Activated naive CD8-positive, alpha-beta T cell treated with anti-CD3 and anti-CD28 coated beads, Interleukin-2, amount 10 ng/mL, durations not matched to agents 7 days and 5 days (primary cell): ENCODE measurements at regions not wholly inside any gene's neighbourhood (a gene's known extent, or its start where the extent isn't known, plus 50 kb on each side); places are given as distances from the start of the nearest gene placed in this dataset.
"Not testable (repeated sequence)": the region's sequence is repeated elsewhere in the genome, so short reads cannot be mapped to it uniquely, and the experiment has no call there.

Experiments
- ATAC-seq: fragments of 150-1000 bp; cut with Tn5 transposase; one replicate; pipeline ENCODE4 v1.10.0; 2021; ENCODE audit warnings: low read depth, moderate library complexity
- POLR2A ChIA-PET: fragments of 350-600 bp; sonication (Branson Sonifier 250); formaldehyde crosslinking; loops from one replicate; lab custom pipeline; 2021; ENCODE audit warnings: antibody characterized with exemption; lab: Charles Lee
- DNase-seq: peaks from one replicate; pipeline ENCODE4 v3.0.0; 2021
- H3K27ac Mint-ChIP-seq: one replicate; pipeline ENCODE4 v1.8.0; 2022; ENCODE audit warnings: mild to moderate bottlenecking, mixed read lengths
- H3K27me3 Mint-ChIP-seq: one replicate; pipeline ENCODE4 v1.8.0; 2022; ENCODE audit warnings: mild to moderate bottlenecking, moderate library complexity, mixed read lengths
- H3K36me3 Mint-ChIP-seq: one replicate; pipeline ENCODE4 v1.8.0; 2021; ENCODE audit warnings: mild to moderate bottlenecking, mixed read lengths
- H3K4me1 Mint-ChIP-seq: one replicate; pipeline ENCODE4 v1.8.0; 2021; ENCODE audit warnings: mixed read lengths
- H3K4me3 Mint-ChIP-seq: one replicate; pipeline ENCODE4 v1.8.0; 2022; ENCODE audit warnings: mild to moderate bottlenecking, moderate library complexity, mixed read lengths
- H3K9me3 Mint-ChIP-seq: one replicate; pipeline ENCODE4 v1.8.0; 2021; ENCODE audit warnings: mixed read lengths

DNA sequence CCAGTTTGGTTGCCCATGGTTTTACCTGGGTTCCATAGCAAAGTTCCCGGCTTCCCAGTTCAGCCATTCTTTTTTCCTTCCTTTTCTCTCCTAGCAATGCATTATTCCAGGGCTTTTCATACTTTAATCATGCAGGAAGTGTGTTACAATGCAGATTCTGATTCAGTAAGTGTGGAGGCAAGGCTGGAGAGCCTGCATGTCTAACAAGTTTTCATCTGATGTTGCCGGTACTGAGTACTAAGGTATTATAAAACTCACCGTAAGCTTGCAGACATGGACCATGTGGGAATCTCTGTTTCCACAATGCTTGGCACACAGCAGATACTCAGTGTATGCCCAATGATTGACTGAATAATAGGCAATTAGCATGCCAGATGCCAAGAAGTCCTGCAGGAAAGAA is 102.9 kb upstream of the SHB start:
- H3K36me3 Mint-ChIP-seq = no peaks in the 10 kb centered on the region
- no peak overlapping the region for H3K4me3 Mint-ChIP-seq
- H3K9me3 Mint-ChIP-seq = peaks cover 16% of the 10 kb centered on the region
- peaks cover 2% of the 10 kb centered on the region for H3K27me3 Mint-ChIP-seq
- no peaks in the 10 kb centered on the region for H3K4me1 Mint-ChIP-seq
- ATAC-seq = no peak
- no peak for DNase-seq
- no peak overlapping the region for H3K27ac Mint-ChIP-seq
- POLR2A ChIA-PET = no interaction called here

DNA sequence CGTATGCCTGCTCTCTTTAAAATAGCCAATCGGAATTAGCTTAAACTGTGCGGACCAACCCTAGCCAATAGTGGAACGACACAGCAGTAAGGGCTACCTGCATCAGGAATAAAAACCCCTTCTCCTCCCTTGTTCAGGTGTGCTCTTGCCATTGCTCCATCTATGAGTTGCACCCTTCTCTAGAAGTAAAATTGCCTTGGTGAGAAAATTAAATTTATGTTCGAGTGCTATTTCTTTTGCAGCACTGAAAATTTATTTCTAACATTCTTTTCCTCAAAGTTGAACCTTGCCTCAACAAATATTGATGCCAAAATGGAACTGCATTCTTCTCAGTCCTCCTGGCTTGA is 102.5 kb upstream of the SHB start:
- H3K27me3 Mint-ChIP-seq = peaks cover 2% of the 10 kb centered on the region
- H3K9me3 Mint-ChIP-seq = peaks cover 16% of the 10 kb centered on the region
- no peaks in the 10 kb centered on the region for H3K36me3 Mint-ChIP-seq
- DNase-seq (no peak), ATAC-seq (no peak)
- H3K4me1 Mint-ChIP-seq = no peaks in the 10 kb centered on the region
- POLR2A ChIA-PET = no interaction called here
- H3K4me3 Mint-ChIP-seq = no peak overlapping the region
- H3K27ac Mint-ChIP-seq = no peak overlapping the region

DNA sequence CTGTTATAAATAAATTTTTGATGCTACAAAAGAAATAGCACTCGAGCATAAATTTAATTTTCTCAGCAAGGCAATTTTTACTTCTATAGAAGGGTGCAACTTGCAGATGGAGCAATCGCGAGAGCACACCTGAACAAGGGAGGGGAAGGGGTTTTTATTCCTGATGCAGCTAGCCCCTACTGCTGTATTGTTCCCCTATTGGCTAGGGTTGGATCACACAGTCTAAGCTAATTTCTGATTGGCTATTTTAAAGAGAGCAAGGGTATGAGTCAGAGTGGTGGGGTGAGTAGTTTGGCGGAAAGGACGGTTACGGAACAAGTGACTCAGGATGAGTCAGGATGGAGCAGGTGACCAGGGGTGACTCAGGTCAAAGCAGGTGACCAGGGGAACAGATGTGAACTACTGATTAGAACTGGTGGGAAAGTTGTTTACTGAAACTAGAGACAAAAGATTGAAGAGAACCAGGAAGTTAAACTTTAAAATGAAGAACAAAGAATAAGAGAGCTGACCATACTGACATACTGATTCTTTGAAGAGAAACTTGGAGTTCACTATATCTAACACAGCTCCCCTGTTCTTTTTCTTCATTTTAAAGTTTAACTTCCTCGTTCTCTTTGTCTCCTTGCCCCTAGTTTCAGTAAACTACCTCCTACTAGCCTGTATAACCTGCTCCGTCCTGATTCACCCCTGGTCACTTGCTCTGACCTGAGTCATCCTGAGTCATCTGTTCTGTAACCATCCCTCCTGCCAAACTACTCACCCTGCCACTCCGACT is 101.9 kb upstream of the SHB start:
- H3K4me3 Mint-ChIP-seq, H3K4me1 Mint-ChIP-seq, H3K27ac Mint-ChIP-seq, H3K36me3 Mint-ChIP-seq, POLR2A ChIA-PET, ATAC-seq, DNase-seq, H3K27me3 Mint-ChIP-seq: not testable (repeated sequence)
- H3K9me3 Mint-ChIP-seq = peaks cover 16% of the 10 kb centered on the region

DNA sequence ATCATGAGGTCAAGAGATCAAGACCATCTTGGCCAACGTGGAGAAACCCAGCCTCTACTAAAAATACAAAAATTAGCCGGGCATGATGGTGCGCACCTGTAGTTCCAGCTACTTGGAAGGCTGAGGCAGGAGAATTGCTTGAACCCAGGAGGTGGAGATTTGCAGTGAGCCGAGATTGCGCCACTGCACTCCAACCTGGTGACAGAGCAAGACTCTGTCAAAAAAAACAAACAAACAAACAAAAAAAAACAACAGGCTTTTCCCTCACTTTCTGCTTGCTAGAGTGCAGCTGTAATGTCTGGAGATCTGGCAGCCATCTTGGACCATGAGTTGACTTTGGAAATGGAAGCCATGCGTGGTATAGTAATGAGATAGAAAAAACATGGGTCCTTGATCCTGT is 101.1 kb upstream of the SHB start:
- H3K27ac Mint-ChIP-seq, DNase-seq, H3K4me1 Mint-ChIP-seq, H3K4me3 Mint-ChIP-seq, POLR2A ChIA-PET, ATAC-seq, H3K36me3 Mint-ChIP-seq, H3K27me3 Mint-ChIP-seq: not testable (repeated sequence)
- H3K9me3 Mint-ChIP-seq = peaks cover 16% of the 10 kb centered on the region

GRCh38 chr9:38166501-38166900 is 97.5 kb upstream of the SHB start:
- no peak overlapping the region for H3K4me3 Mint-ChIP-seq
- ATAC-seq = no peak
- no peak overlapping the region for H3K27ac Mint-ChIP-seq
- no peak for DNase-seq
- H3K9me3 Mint-ChIP-seq = peaks cover 15% of the 10 kb centered on the region
- H3K27me3 Mint-ChIP-seq = peaks cover 2% of the 10 kb centered on the region
- H3K36me3 Mint-ChIP-seq = no peaks in the 10 kb centered on the region
- POLR2A ChIA-PET = no interaction called here
- peaks cover 3% of the 10 kb centered on the region for H3K4me1 Mint-ChIP-seq

DNA sequence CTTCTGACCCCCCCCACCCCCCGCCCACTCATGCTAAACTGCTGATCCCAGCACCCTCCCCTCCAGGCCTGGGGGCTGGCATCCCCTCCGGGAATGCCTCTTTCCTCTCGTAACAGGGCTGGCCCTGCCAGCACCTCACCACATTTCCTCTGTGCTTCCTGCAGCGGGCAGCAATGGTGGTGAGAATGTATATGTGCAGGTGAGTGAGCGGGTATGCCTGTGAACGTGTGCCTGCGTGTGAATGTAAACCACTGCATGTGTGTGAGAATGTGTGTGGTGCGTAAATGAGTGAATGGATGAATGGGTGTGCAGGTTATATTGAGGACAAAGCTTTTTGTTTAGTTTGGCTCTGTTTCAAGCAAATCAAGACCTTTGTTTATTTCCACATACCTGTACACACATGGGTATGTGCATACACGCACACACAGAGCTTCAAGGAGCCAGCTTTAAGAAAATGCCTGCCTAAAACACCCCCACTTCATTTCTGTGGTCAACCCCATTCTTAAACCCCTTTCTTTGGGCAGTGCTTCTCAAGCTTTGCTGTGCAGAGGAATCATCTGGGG is 95.7 kb upstream of the SHB start:
- no peak overlapping the region for H3K4me3 Mint-ChIP-seq
- peaks cover 3% of the 10 kb centered on the region for H3K4me1 Mint-ChIP-seq
- no peak overlapping the region for H3K27ac Mint-ChIP-seq
- POLR2A ChIA-PET = no interaction called here
- peak; percentile 50 for ATAC-seq
- H3K27me3 Mint-ChIP-seq = no peaks in the 10 kb centered on the region
- no peak for DNase-seq
- H3K9me3 Mint-ChIP-seq = peaks cover 5% of the 10 kb centered on the region
- H3K36me3 Mint-ChIP-seq = no peaks in the 10 kb centered on the region

DNA sequence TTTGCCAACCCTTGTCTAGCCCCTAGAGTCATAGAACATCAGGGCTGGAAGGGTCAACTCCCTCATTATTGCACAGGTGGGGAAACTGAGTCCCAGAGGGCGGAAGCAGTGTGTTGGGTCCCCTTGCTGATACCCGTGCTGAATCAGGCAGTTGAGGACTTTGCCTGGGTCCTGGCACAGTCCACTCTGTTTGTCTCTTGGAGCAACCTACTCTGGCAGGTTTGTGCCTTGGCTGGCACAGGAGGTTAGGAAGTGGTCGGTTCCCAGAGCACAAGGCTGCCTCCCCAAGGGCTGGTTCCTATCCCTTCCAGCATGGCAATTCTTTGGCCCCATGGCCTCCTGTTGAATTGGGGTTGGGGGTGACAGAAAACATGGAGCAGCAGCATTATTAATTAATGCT is 94.5 kb upstream of the SHB start:
- H3K4me3 Mint-ChIP-seq = no peak overlapping the region
- ATAC-seq (no peak), DNase-seq (no peak)
- no peaks in the 10 kb centered on the region for H3K9me3 Mint-ChIP-seq
- no peaks in the 10 kb centered on the region for H3K27me3 Mint-ChIP-seq
- H3K27ac Mint-ChIP-seq = no peak overlapping the region
- POLR2A ChIA-PET = no interaction called here
- peaks cover 3% of the 10 kb centered on the region for H3K4me1 Mint-ChIP-seq
- no peaks in the 10 kb centered on the region for H3K36me3 Mint-ChIP-seq

GRCh38 chr9:38162332-38163211 is 93.5 kb upstream of the SHB start:
- peaks cover 3% of the 10 kb centered on the region for H3K4me1 Mint-ChIP-seq
- POLR2A ChIA-PET = no interaction called here
- no peaks in the 10 kb centered on the region for H3K36me3 Mint-ChIP-seq
- H3K27me3 Mint-ChIP-seq = no peaks in the 10 kb centered on the region
- ATAC-seq (no peak), DNase-seq (no peak)
- H3K27ac Mint-ChIP-seq = no peak overlapping the region
- H3K9me3 Mint-ChIP-seq = no peaks in the 10 kb centered on the region
- no peak overlapping the region for H3K4me3 Mint-ChIP-seq

DNA sequence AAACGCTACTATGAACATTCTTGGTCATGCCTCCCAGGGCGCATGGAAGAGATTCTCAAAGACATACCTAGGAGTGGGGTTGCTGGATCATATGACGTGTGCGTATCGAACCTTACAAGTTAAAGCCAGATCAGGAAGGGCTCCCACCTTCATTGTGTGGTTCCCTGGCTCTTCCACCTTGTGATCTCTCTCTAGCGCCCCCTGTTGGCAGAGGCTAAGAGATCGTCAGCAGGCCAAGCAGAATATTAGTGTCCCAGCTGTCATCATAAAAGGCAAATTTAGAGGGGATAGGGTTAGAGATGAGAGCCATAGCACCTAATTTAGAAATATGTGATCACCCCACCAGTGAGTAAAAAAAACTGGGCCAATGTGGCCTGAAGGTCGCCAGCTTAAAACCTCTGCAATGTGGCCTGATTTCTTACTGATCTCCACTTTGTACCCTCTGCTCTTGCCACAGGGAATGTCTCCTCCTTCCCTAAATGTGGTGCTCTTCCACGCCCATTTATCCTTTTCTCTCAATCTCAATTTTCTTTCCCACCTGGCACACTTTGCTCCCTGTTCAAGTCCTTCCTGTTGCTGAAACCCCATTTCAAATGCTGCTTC is 91.7 kb upstream of the SHB start:
- Mint-ChIP-seq H3K27ac (no peak overlapping the region), H3K27me3 (no peaks in the 10 kb centered on the region), H3K4me3 (no peak overlapping the region), H3K9me3 (no peaks in the 10 kb centered on the region), H3K4me1 (peaks cover 3% of the 10 kb centered on the region), H3K36me3 (no peaks in the 10 kb centered on the region)
- peak; percentile 49 for DNase-seq
- peak; percentile 30 for ATAC-seq
- POLR2A ChIA-PET = no interaction called here

- Mint-ChIP-seq H3K4me3 (no peak overlapping the region), H3K9me3 (no peaks in the 10 kb centered on the region), H3K36me3 (no peaks in the 10 kb centered on the region), H3K27ac (no peak overlapping the region), H3K27me3 (no peaks in the 10 kb centered on the region), H3K4me1 (peaks cover under 1% of the 10 kb centered on the region)
- POLR2A ChIA-PET = no interaction called here
- DNase-seq (no peak), ATAC-seq (no peak)
These were observed 90.6 kb upstream of the SHB start for GRCh38 chr9:38159599-38159998.

DNA sequence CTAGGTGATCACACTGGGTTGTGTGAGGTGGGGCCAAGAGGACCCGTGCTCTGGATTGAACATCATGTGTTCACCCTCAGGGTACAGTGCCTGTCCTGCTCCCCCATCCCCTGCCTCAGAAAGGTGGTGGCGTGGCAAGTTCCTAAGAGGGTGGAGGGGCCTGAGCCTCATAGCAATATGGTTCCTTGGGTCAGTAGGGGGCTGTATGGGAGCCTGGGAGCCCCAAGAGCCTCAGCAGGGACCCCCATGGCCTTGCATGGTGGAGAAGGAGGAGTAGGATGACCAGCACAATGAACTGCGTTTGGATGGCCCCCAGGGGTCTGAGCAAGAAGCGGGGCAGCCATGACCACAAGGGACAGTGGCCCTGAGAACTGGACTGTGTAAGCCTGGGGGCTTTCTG is 89.6 kb upstream of the SHB start:
- Mint-ChIP-seq H3K4me1 (no peaks in the 10 kb centered on the region), H3K9me3 (no peaks in the 10 kb centered on the region), H3K4me3 (no peak overlapping the region), H3K27ac (no peak overlapping the region), H3K27me3 (no peaks in the 10 kb centered on the region), H3K36me3 (no peaks in the 10 kb centered on the region)
- ATAC-seq (no peak), DNase-seq (no peak)
- POLR2A ChIA-PET = no interaction called here

DNA sequence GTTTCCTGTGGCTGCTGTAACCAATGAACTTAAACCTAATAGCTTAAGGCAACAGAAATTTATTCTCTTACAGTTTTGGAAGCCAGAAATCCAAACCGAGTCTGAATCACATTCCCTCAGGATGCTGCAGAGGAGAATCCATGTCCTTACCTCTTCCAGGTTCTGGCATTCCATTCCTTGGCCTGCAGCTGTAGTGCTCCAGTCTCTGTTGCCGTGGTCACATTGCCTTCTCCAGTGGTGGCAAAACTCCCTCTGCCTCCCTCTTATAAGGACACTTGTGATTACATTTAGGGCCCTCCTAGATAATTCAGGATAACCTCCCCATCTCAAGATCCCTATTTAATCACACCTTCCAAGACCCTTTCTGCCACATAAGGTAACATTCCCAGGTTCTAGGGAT is 88.7 kb upstream of the SHB start:
- ATAC-seq (no peak), DNase-seq (no peak)
- Mint-ChIP-seq H3K9me3 (no peaks in the 10 kb centered on the region), H3K4me3 (no peak overlapping the region), H3K4me1 (no peaks in the 10 kb centered on the region), H3K27ac (no peak overlapping the region), H3K27me3 (no peaks in the 10 kb centered on the region), H3K36me3 (no peaks in the 10 kb centered on the region)
- POLR2A ChIA-PET = no interaction called here

GRCh38 chr9:38154501-38155421 is 85.7 kb upstream of the SHB start:
- H3K9me3 Mint-ChIP-seq = no peaks in the 10 kb centered on the region
- no peaks in the 10 kb centered on the region for H3K4me1 Mint-ChIP-seq
- H3K27me3 Mint-ChIP-seq = no peaks in the 10 kb centered on the region
- H3K27ac Mint-ChIP-seq = no peak overlapping the region
- ATAC-seq = no peak
- H3K4me3 Mint-ChIP-seq = no peak overlapping the region
- H3K36me3 Mint-ChIP-seq = no peaks in the 10 kb centered on the region
- POLR2A ChIA-PET = no interaction called here
- no peak for DNase-seq
